GM10266 (cell line): ENCODE measurements at regions not wholly inside any gene's neighbourhood (a gene's known extent, or its start where the extent isn't known, plus 50 kb on each side); places are given as distances from the start of the nearest gene placed in this dataset.

Experiments used
- DNase-seq: peaks from one replicate; pipeline ENCODE4 v3.0.0; 2012; ENCODE audit errors: extremely low spot score
- TF ChIP-seq, protein P1 (sequence below): IDR thresholded peaks from 2 replicates; pipeline ENCODE4 v1.5.1; 2012; ENCODE audit warnings: mild to moderate bottlenecking, low read depth; ENCODE audit not compliant: control insufficient read depth, insufficient read depth; ENCODE audit errors: missing control alignments

DNA sequence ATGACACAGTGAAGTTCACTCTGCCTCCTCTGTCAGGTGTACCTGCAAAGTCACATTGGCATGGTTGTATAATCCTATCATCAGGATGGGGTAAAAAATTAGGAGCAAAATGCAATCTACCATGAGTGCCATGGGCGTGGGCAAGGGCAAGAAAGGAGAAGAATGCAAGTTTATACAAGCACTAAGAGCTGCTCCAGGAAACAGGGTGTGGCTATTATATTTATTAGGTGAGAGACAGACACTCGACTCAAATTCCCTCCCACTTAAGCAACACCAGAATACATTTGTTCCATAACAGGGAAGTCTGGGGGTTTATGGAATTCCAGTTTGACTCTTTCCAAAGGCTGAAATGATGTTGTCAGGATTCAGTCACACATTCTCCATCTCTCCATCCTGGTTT lies 378.8 kb downstream of the BCOR start:
- TF ChIP-seq, protein P1, sequence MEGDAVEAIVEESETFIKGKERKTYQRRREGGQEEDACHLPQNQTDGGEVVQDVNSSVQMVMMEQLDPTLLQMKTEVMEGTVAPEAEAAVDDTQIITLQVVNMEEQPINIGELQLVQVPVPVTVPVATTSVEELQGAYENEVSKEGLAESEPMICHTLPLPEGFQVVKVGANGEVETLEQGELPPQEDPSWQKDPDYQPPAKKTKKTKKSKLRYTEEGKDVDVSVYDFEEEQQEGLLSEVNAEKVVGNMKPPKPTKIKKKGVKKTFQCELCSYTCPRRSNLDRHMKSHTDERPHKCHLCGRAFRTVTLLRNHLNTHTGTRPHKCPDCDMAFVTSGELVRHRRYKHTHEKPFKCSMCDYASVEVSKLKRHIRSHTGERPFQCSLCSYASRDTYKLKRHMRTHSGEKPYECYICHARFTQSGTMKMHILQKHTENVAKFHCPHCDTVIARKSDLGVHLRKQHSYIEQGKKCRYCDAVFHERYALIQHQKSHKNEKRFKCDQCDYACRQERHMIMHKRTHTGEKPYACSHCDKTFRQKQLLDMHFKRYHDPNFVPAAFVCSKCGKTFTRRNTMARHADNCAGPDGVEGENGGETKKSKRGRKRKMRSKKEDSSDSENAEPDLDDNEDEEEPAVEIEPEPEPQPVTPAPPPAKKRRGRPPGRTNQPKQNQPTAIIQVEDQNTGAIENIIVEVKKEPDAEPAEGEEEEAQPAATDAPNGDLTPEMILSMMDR, result no peak
- DNase-seq, result no peak

DNA sequence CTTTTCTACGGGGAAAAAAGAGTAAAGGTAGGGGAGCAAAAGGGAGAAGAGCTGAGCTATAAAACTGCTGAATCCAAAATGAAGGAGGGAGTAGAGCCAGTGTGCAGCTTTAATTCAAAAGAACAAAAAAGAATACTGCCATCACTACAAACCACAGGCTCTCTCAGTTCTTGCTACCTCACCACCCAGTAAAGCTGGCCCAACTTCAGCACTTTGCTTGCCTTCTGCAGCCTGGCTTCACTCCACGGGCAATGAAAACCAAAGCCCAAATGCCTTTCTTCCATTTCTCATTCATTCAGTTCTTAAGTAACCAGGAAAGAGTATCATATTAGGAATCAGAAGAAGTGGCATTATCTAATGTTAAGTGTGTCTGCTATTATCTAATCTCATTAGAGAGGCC lies 376.8 kb downstream of the BCOR start:
- TF ChIP-seq, protein P1, result no peak
- DNase-seq, result no peak

DNA sequence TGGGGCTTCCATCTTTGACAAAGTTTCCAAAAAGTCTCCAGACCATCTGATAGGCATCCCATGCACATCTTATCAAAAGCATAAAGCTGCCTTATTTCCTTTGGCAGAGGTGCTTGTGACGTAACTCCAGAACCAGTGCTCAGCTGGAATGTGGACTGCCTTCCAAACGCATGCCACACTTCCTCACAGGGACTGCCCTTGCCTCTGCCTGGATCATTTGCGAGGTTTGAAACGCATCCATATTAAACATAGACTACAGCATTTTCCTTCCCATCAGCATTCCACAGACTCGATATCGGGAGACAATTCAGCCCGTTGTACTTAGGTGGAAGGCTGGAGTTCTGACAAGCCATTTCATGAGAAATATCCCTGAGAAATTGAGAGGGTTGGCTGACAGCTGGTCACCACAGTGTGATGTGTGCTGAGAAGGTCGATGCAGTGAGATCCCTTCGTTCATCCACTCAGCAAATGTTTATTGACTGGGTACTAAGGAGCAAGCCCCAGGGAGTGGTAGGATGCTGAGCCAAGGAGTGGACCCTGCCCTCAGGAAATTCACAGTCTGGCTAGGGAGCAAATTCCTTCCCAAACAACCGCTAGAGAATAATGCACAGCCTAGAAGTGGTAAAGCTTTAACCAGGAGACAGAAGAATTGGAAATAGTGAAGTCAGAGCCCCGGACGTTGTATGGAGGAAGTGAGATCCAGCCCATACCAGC lies 376.0 kb downstream of the BCOR start:
- TF ChIP-seq, protein P1, result no peak
- no peak for DNase-seq

DNA sequence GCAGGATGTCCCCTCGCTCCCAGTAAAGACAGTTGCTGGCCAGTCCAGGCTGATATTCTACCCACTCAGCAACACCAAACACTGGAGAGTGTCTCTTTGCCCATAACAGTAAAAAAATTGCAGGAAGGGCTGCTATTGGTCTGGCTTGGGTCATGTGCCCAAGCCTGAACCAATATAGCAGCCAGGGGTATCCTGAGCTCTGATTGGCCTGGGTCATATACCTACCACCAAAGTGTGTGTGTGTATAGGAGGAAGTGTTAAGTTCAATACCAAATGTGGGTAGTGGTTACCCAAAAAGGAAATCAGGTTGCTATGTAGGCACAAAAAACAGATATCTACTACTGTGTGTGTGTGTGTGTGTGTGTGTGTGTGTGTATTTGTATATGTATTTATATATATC lies 373.2 kb downstream of the BCOR start:
- no peak for DNase-seq
- TF ChIP-seq, protein P1, result no peak

DNA sequence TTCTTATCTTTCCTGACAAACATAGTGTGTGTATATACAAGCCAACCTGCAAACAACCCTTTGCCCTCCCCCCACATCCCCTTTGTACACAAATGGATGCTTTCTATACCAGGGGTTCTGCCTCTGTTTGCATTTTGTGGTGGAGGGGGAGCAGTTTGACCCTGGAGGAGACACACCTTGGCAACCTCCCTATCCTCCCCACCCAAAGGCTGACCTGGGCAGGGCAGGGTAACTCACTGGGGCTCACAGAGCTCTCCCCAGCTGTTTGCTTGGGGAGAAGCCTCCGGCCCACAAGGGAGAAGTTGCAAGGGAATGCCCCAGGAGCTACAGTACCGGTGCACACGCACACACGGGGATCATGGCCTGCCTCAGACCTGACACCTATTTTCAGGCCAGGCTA lies 372.6 kb downstream of the BCOR start:
- TF ChIP-seq, protein P1, result no peak
- DNase-seq, result no peak

DNA sequence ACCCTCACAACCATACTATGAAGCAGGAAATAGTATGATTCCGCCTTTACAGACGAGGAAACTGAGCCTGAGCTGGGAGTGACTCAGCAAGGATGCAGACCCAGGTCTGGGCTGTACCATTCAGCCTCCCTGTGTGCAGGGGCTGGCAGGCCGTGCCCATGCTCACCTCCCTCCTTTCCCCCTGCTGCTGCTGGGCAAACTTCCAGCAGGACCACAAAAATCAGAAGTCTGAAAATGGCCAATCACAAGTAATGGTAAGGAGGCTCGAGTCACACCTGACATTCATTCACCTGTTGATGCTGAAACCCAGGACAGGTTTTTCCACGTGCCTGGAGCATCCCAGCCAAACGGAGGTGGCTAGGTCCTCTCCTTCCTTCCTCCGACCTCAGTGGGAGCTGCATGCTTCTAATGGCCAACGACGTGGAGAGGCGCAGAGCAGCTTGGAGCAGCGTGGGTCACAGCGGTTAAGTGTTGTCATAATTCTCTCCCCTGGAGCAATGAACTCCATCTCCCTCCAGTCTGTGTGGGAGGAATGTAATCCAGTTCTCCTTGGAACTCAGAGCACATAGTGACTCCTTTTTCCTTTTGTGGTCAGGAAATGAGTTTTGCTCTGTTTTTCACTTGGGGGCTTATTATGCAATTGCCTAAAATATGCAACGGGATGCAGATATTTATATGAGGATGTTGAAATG lies 371.7 kb downstream of the BCOR start:
- TF ChIP-seq, protein P1, result no peak
- DNase-seq, result no peak

DNA sequence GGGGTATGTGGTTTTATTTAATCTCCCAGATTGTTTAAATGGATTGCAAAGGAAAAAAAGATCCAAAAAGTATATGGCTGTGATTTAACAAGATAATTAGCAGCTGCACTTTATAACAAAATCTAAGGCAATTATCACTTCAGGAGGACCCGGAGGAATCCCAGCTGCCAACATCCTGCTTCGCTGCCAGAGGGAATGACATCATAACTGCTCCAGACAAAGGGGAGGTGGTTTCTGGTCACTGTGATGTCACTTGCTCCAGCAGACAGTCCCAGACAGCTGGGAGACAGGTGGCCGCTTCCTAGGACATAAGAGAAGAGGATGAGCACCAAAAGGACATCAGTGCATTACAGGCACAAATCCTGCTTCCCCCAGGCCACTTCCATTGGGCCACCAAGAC lies 371.0 kb downstream of the BCOR start:
- TF ChIP-seq, protein P1, result no peak
- no peak for DNase-seq
